ENCODE measurements at regions not wholly inside any gene's neighbourhood (a gene's known extent, or its start where the extent isn't known, plus 50 kb on each side); places are given as distances from the start of the nearest gene placed in this dataset.
A peak's percentile ranks its signal among the peaks of the same experiment; 100 is the strongest.

DNA sequence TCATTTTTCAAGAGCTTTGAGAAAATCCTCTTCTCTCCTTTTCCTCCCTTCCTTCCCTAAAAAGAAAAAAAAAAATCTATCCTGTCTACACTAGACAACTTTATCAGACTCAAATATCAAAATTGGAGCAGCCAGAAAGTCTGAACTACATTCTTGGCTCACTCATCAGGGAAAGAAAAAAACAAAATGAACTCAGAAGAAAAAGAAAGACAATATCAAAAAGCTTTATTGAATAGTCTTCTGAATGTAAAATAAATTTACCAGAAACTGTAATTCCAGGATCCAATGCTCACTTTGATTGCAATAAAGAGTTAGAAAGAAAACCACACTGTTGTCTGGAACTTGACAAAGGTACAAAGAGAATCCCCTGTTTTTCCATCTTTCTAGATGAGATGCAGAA lies 507.2 kb upstream of the MPDZ start:
- Histone ChIP-seq H2BK5ac (ENCODE audit: low read depth, low read length, poor library complexity, severe bottlenecking) (no peak overlapping the region), H3K9me3 (ENCODE audit: control insufficient read depth, low read length) (no peaks in the 10 kb centered on the region), H3K23ac (ENCODE audit: low read length in 2 of 2) (no peak overlapping the region), H2AFZ (ENCODE audit: low read depth, low read length) (no peak overlapping the region), H2BK15ac (ENCODE audit: low read depth, poor library complexity, severe bottlenecking) (no peak overlapping the region), H3K4me2 (ENCODE audit: low read length, poor library complexity, severe bottlenecking) (no peak overlapping the region), H3K36me3 (ENCODE audit: control insufficient read depth in 1 of 2, insufficient read depth in 2 of 2, low read depth in 1 of 2, low read length in 2 of 2) (no peaks in the 10 kb centered on the region), H4K8ac (ENCODE audit: low read length) (no peak overlapping the region), H3K27ac (ENCODE audit: low read length, poor library complexity, severe bottlenecking) (no peak overlapping the region), H3K4me3 (ENCODE audit: insufficient read depth in 1 of 2, low read depth in 1 of 2, low read length in 2 of 2) (peak overlapping the region in 1 of 2 experiments; percentile 46), H3K27me3 (ENCODE audit: control insufficient read depth in 1 of 2, insufficient read depth in 1 of 2, low read length in 2 of 2) (no peaks in the 10 kb centered on the region), H3K18ac (ENCODE audit: low read depth in 1 of 2, low read length in 2 of 2) (no peak overlapping the region), H2BK120ac (ENCODE audit: low read depth, low read length) (no peak overlapping the region), H3K9ac (ENCODE audit: low read length) (peak overlapping the region; percentile 71), H3K4ac (ENCODE audit: low read depth in 1 of 2, low read length in 2 of 2) (no peak overlapping the region), H3K4me1 (ENCODE audit: control insufficient read depth, insufficient read depth, low read depth, low read length) (no peaks in the 10 kb centered on the region), H2BK12ac (ENCODE audit: low read length in 2 of 2) (no peak overlapping the region), H4K91ac (ENCODE audit: low read length) (no peak overlapping the region), H2AK5ac (ENCODE audit: low read length, severe bottlenecking) (no peak overlapping the region), H3K14ac (ENCODE audit: low read length in 2 of 2) (no peak overlapping the region), H3K79me1 (replicated peaks; ENCODE audit: low read length, poor library complexity, severe bottlenecking) (no peaks in the 10 kb centered on the region)
- no peak for DNase-seq

DNA sequence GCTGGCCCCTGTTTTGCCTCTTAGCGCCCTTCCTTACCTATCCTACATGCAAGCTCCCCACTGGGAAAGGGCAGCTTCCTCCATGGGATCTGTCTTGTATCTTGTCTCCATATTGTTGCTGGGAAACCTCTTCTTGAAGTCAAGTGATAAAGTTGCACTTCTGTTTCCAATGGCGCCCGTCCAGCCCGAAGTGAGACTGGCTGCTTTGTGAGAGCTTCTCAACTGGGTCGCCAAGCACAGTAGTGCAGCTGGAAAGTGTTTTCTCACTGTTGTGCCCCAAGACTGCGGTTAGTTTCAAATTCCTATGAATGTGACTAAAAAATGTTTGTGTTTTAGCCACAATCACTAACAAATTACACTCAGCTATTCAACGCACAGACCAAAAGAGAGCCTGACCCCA lies 506.6 kb upstream of the MPDZ start:
- Histone ChIP-seq H3K4me3 (ENCODE audit: insufficient read depth in 1 of 2, low read depth in 1 of 2, low read length in 2 of 2) (no peak overlapping the region), H2BK15ac (ENCODE audit: low read depth, poor library complexity, severe bottlenecking) (no peak overlapping the region), H2AFZ (ENCODE audit: low read depth, low read length) (no peak overlapping the region), H2BK5ac (ENCODE audit: low read depth, low read length, poor library complexity, severe bottlenecking) (no peak overlapping the region), H2AK5ac (ENCODE audit: low read length, severe bottlenecking) (no peak overlapping the region), H3K27me3 (ENCODE audit: control insufficient read depth in 1 of 2, insufficient read depth in 1 of 2, low read length in 2 of 2) (no peaks in the 10 kb centered on the region), H3K14ac (ENCODE audit: low read length in 2 of 2) (no peak overlapping the region), H2BK12ac (ENCODE audit: low read length in 2 of 2) (no peak overlapping the region), H3K9me3 (ENCODE audit: control insufficient read depth, low read length) (no peaks in the 10 kb centered on the region), H4K8ac (ENCODE audit: low read length) (no peak overlapping the region), H3K36me3 (ENCODE audit: control insufficient read depth in 1 of 2, insufficient read depth in 2 of 2, low read depth in 1 of 2, low read length in 2 of 2) (no peaks in the 10 kb centered on the region), H3K4me1 (ENCODE audit: control insufficient read depth, insufficient read depth, low read depth, low read length) (no peaks in the 10 kb centered on the region), H3K23ac (ENCODE audit: low read length in 2 of 2) (no peak overlapping the region), H3K9ac (ENCODE audit: low read length) (no peak overlapping the region), H3K18ac (ENCODE audit: low read depth in 1 of 2, low read length in 2 of 2) (no peak overlapping the region), H3K4me2 (ENCODE audit: low read length, poor library complexity, severe bottlenecking) (no peak overlapping the region), H2BK120ac (ENCODE audit: low read depth, low read length) (no peak overlapping the region), H4K91ac (ENCODE audit: low read length) (no peak overlapping the region), H3K27ac (ENCODE audit: low read length, poor library complexity, severe bottlenecking) (no peak overlapping the region), H3K4ac (ENCODE audit: low read depth in 1 of 2, low read length in 2 of 2) (no peak overlapping the region), H3K79me1 (replicated peaks; ENCODE audit: low read length, poor library complexity, severe bottlenecking) (no peaks in the 10 kb centered on the region)
- WGBS: 89% methylated on average over 7 of the region's 7 CpGs
- DNase-seq: no peak

DNA sequence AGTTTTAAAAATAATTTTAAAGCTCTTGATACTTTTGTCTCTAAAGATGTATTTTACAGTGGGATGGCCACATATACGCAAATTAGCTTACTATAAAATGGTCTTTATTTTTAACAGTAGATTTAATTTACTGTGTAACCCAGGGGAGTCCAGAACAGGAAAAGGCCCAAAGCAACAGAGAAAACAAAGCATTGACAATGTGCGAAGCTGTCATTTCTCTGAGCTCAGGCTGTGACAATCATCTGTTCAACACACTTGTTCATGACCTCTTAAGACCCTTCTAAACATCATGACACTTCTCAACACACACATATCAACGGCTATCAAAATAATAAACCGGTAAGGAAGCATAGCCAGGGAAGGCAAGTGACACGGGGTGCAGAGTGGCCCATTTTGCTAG lies 499.6 kb upstream of the MPDZ start:
- H2AK5ac ChIP-seq (ENCODE audit: low read length, severe bottlenecking): no peak overlapping the region
- no peak for DNase-seq
- H3K79me1 ChIP-seq (replicated peaks; ENCODE audit: low read length, poor library complexity, severe bottlenecking): no peaks in the 10 kb centered on the region
- no peak overlapping the region for H2BK5ac ChIP-seq (ENCODE audit: low read depth, low read length, poor library complexity, severe bottlenecking)
- H3K4ac ChIP-seq (ENCODE audit: low read depth in 1 of 2, low read length in 2 of 2): no peak overlapping the region
- no peak overlapping the region for H2AFZ ChIP-seq (ENCODE audit: low read depth, low read length)
- no peak overlapping the region for H3K23ac ChIP-seq (ENCODE audit: low read length in 2 of 2)
- H3K4me3 ChIP-seq (ENCODE audit: insufficient read depth in 1 of 2, low read depth in 1 of 2, low read length in 2 of 2): no peak overlapping the region
- H3K14ac ChIP-seq (ENCODE audit: low read length in 2 of 2): no peak overlapping the region
- no peak overlapping the region for H2BK120ac ChIP-seq (ENCODE audit: low read depth, low read length)
- no peak overlapping the region for H4K8ac ChIP-seq (ENCODE audit: low read length)
- H3K36me3 ChIP-seq (ENCODE audit: control insufficient read depth in 1 of 2, insufficient read depth in 2 of 2, low read depth in 1 of 2, low read length in 2 of 2): no peaks in the 10 kb centered on the region
- H2BK15ac ChIP-seq (ENCODE audit: low read depth, poor library complexity, severe bottlenecking): no peak overlapping the region
- no peak overlapping the region for H3K4me2 ChIP-seq (ENCODE audit: low read length, poor library complexity, severe bottlenecking)
- no peaks in the 10 kb centered on the region for H3K9me3 ChIP-seq (ENCODE audit: control insufficient read depth, low read length)
- no peak overlapping the region for H3K27ac ChIP-seq (ENCODE audit: low read length, poor library complexity, severe bottlenecking)
- H3K4me1 ChIP-seq (ENCODE audit: control insufficient read depth, insufficient read depth, low read depth, low read length): peaks cover 2% of the 10 kb centered on the region
- H3K27me3 ChIP-seq (ENCODE audit: control insufficient read depth in 1 of 2, insufficient read depth in 1 of 2, low read length in 2 of 2): no peaks in the 10 kb centered on the region
- H2BK12ac ChIP-seq (ENCODE audit: low read length in 2 of 2): no peak overlapping the region
- no peak overlapping the region for H4K91ac ChIP-seq (ENCODE audit: low read length)
- H3K9ac ChIP-seq (ENCODE audit: low read length): no peak overlapping the region
- no peak overlapping the region for H3K18ac ChIP-seq (ENCODE audit: low read depth in 1 of 2, low read length in 2 of 2)
- WGBS: 90% methylated on average over 4 of the region's 5 CpGs

DNA sequence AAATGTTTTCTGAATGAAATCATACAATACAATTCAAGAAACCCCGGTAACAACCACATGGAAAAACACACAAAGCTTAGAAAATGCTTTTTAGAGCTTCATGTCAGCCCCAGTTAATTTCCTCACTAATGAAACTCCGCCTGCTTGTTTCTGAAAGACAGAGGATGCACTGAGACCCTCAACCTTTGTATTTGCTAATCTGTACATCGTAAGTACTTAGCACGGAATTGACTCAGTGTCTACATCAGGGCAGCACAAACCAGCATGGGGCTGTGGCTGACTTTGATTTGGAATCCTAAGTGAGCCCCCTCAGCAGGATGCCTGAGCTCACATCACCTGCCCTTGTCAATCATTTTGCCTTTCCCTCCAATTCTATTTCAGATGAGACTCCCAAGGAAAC lies 499.1 kb upstream of the MPDZ start:
- Histone ChIP-seq H3K79me1 (replicated peaks; ENCODE audit: low read length, poor library complexity, severe bottlenecking) (no peaks in the 10 kb centered on the region), H3K27ac (ENCODE audit: low read length, poor library complexity, severe bottlenecking) (no peak overlapping the region), H3K4me3 (ENCODE audit: insufficient read depth in 1 of 2, low read depth in 1 of 2, low read length in 2 of 2) (no peak overlapping the region), H3K14ac (ENCODE audit: low read length in 2 of 2) (no peak overlapping the region), H3K27me3 (ENCODE audit: control insufficient read depth in 1 of 2, insufficient read depth in 1 of 2, low read length in 2 of 2) (no peaks in the 10 kb centered on the region), H3K36me3 (ENCODE audit: control insufficient read depth in 1 of 2, insufficient read depth in 2 of 2, low read depth in 1 of 2, low read length in 2 of 2) (no peaks in the 10 kb centered on the region), H3K4me2 (ENCODE audit: low read length, poor library complexity, severe bottlenecking) (no peak overlapping the region), H4K91ac (ENCODE audit: low read length) (no peak overlapping the region), H2BK120ac (ENCODE audit: low read depth, low read length) (no peak overlapping the region), H2BK12ac (ENCODE audit: low read length in 2 of 2) (no peak overlapping the region), H4K8ac (ENCODE audit: low read length) (no peak overlapping the region), H3K9ac (ENCODE audit: low read length) (peak overlapping the region; percentile 46), H2BK15ac (ENCODE audit: low read depth, poor library complexity, severe bottlenecking) (no peak overlapping the region), H2AK5ac (ENCODE audit: low read length, severe bottlenecking) (no peak overlapping the region), H3K4ac (ENCODE audit: low read depth in 1 of 2, low read length in 2 of 2) (no peak overlapping the region), H3K23ac (ENCODE audit: low read length in 2 of 2) (no peak overlapping the region), H3K18ac (ENCODE audit: low read depth in 1 of 2, low read length in 2 of 2) (no peak overlapping the region), H2BK5ac (ENCODE audit: low read depth, low read length, poor library complexity, severe bottlenecking) (no peak overlapping the region), H3K9me3 (ENCODE audit: control insufficient read depth, low read length) (no peaks in the 10 kb centered on the region), H2AFZ (ENCODE audit: low read depth, low read length) (no peak overlapping the region), H3K4me1 (ENCODE audit: control insufficient read depth, insufficient read depth, low read depth, low read length) (peaks cover 2% of the 10 kb centered on the region)
- WGBS: 87% methylated on average over 4 of the region's 4 CpGs
- no peak for DNase-seq
